ENCODE measurements at regions not wholly inside any gene's neighbourhood (a gene's known extent, or its start where the extent isn't known, plus 50 kb on each side); places are given as distances from the start of the nearest gene placed in this dataset.

GRCh38 chr13:37484056-37484455 is 114.5 kb downstream of the POSTN start:
- TF ChIP-seq CTCF (conservative IDR thresholded peaks at IDR 0.05), result no peak
- no peak for TF ChIP-seq EZH2 (IDR thresholded peaks at IDR 0.05; ENCODE audit: low read depth)
